22Rv1 (cell line): ENCODE measurements at regions not wholly inside any gene's neighbourhood (a gene's known extent, or its start where the extent isn't known, plus 50 kb on each side); places are given as distances from the start of the nearest gene placed in this dataset.

ENCODE experiments used
- ZFX ChIP-seq: fragments of 450-650 bp; IDR thresholded peaks from 2 replicates; pipeline ENCODE4 v1.6.1; 2017; ENCODE audit warnings: antibody characterized with exemption, borderline replicate concordance
- TF ChIP-seq, protein P1 (sequence below): fragments of 450-650 bp; IDR thresholded peaks from 2 replicates; pipeline ENCODE4 v1.5.1; 2017; ENCODE audit warnings: mild to moderate bottlenecking

DNA sequence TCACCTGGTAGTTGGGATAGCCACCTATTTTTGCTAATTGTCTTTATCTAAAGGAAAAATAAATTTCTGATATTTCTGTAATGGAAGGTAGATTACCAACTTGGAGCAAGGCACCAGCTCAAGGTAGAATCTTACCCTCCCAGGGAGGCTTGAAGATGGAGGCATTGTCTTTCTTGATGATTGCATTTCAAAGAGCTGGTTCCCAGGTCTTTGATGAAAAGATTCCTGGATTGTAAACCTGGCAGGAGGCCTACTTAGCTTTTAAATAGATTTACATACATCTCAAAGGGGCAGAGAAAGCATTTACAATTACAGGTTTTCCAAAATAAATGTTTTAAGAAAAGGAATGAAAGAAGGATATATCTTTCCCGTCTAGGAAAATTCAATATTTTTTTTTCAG lies 729.2 kb downstream of the LRFN5 start:
- TF ChIP-seq, protein P1, sequence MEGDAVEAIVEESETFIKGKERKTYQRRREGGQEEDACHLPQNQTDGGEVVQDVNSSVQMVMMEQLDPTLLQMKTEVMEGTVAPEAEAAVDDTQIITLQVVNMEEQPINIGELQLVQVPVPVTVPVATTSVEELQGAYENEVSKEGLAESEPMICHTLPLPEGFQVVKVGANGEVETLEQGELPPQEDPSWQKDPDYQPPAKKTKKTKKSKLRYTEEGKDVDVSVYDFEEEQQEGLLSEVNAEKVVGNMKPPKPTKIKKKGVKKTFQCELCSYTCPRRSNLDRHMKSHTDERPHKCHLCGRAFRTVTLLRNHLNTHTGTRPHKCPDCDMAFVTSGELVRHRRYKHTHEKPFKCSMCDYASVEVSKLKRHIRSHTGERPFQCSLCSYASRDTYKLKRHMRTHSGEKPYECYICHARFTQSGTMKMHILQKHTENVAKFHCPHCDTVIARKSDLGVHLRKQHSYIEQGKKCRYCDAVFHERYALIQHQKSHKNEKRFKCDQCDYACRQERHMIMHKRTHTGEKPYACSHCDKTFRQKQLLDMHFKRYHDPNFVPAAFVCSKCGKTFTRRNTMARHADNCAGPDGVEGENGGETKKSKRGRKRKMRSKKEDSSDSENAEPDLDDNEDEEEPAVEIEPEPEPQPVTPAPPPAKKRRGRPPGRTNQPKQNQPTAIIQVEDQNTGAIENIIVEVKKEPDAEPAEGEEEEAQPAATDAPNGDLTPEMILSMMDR = no peak
- TF ChIP-seq ZFX = no peak
